ENCODE measurements at regions not wholly inside any gene's neighbourhood (a gene's known extent, or its start where the extent isn't known, plus 50 kb on each side); places are given as distances from the start of the nearest gene placed in this dataset.
"Not testable (repeated sequence)": the region's sequence is repeated elsewhere in the genome, so short reads cannot be mapped to it uniquely, and the experiment has no call there.

- DNase-seq (ENCODE audit: low spot score): no peak
Measured at GRCh38 chr18:10354241-10354811, 100.1 kb upstream of the APCDD1 start.

DNA sequence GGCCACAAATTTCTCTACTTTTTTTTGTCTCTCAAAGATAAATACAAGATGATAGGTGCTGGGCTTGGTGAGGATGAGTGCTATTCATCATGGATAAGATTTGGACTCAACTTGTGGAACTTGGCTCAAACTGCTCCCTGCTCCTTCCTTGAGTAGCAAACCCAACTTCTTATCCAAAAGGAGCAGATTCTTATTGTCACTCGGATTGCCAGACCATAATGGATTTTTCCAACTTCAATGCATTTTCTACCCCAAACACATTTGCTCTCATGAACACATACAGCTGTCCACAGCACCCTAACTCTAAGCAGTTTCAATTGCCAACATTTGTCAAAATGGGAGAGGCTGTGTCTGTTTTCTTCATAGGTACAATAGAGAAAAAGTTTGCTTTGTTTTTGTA is 99.5 kb upstream of the APCDD1 start:
- no peak for DNase-seq (ENCODE audit: low spot score)

DNA sequence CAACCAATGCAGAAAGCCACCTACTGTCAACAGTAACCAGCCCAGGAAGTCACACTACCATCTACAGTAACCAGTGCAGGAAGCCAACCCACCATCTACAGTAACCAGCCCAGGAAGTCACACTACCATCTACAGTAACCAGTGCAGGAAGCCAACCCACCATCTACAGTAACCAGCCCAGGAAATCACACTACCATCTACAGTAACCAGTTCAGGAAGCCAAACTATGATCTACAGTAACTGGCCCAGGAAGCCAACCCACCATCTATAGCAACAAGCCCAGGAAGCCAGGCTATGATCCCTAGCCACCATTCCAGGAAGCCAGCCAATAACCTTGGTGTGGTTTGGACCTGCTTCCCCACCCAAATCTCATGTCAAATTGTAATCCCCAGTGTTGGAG is 97.4 kb upstream of the APCDD1 start:
- DNase-seq (ENCODE audit: low spot score): not testable (repeated sequence)

GRCh38 chr18:10361660-10362059 is 92.8 kb upstream of the APCDD1 start:
- DNase-seq (ENCODE audit: low spot score): no peak

DNA sequence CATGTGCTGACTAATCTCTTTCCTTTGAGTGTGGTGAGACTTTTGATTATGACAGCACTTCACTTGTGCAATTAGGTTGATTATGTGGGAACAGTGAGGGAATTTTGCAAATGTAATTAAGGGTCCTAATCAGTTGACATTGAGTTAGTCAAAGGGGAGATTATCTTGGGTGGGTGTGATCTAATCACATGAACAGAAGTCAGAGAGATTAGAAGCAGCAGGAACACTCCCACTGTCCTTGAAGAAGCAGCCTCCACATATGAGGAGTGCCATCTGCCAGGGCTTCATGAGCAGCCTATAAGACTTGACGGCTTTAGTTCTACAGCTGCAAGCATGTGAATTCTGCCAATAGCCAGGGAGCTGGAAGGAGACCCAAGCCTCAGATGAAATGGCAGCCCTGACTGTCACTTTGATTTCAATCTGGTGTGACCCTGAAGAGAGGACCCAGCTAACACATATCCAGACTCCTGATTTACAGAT is 89.4 kb upstream of the APCDD1 start:
- no peak for DNase-seq (ENCODE audit: low spot score)

- DNase-seq (ENCODE audit: low spot score): no peak
Measured at GRCh38 chr18:10365901-10366300, 88.5 kb upstream of the APCDD1 start.

DNA sequence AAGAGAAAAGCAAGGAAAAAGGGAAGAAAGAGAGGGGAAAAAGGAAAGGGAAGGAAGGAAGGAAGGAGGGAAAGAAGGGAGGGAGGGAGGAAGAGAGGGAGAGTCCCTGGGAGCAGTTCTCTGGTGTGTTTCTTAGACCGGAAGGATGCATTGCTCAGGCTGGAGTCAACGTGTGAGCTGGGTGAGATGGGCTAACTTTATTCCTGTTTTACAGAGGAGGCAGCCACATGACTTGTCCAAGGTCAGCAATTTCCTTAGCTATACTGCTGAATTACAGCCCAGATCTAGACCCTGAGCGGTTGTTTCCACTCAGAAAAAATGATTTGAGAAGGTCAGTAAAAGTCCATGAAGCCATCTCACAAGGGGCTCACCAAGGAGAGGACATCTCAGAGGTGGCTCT is 86.6 kb upstream of the APCDD1 start:
- DNase-seq (ENCODE audit: low spot score): peak; percentile 9

GRCh38 chr18:10368456-10369453 is 85.7 kb upstream of the APCDD1 start:
- DNase-seq (ENCODE audit: low spot score): no peak

DNA sequence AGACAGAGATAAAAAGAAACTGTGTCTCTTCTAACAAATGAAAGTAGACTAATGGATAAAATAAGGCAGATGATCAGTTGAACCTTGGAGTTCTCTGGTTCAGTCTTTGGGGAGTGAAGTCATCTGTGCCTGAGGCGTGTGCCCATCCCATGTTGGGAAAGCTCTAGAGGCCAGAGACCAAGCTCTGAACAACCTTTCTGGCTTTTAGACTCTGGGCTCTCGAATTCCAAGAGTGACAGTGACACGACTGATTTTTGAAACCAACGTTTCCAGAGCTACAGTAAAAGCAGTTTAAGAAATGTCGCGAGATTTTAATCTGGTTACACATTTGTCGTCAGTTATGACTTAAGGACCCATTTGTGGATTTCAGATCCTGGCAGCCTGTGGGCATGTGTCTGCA is 83.7 kb upstream of the APCDD1 start:
- DNase-seq (ENCODE audit: low spot score): no peak

DNA sequence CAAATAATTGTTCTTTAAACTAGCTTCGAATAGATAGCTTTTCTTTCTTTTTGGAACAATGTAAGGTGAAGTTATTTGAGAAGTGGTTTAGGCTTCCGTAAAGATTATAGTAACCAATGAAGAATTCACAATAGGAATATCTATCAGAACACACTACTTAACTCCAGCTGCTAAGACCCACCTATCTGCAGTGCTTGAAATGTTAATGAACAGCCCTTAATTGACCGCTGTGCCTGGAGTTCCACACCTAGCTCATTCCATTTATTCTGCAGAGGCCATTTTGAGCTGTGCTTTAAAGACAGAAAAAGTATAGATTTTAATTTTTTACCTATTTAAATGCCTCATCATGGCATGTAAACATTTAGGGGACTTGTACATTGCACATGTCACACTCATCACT is 83.3 kb upstream of the APCDD1 start:
- DNase-seq (ENCODE audit: low spot score): no peak

GRCh38 chr18:10374195-10374594 is 80.2 kb upstream of the APCDD1 start:
- no peak for DNase-seq (ENCODE audit: low spot score)

DNA sequence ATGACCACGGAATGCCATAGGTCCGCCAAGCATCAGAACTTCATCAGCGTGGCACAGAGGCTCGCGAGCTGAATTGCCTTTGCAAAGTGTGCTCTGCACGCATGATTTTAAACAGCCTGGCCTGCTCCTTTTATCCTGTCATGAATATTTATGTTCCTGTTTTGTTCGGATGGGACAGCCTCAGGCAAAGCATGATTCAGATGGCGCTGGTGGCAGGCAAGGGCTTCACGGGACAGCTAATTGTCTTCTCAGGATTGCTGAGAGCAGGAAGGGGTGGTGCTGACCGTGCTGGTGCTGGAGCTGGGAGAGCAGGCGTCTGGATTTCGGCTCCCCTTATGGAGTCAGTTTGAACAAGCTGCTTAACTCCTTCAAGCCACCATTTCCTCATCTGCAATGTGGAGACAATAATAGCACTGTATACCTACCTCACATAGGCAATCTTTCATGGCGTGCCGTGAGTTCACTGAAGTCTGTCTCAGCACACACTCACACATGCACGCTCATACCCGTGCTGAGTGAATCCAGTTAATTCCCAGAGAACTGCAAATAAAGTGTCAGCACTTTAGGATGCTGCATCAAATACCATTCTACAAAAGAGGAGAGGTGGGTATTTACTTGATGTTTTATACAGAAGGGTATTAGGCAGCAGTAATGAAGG is 79.7 kb upstream of the APCDD1 start:
- no peak for DNase-seq (ENCODE audit: low spot score)

- no peak for DNase-seq (ENCODE audit: low spot score)
Measured at GRCh38 chr18:10376731-10377130, 77.7 kb upstream of the APCDD1 start.

DNA sequence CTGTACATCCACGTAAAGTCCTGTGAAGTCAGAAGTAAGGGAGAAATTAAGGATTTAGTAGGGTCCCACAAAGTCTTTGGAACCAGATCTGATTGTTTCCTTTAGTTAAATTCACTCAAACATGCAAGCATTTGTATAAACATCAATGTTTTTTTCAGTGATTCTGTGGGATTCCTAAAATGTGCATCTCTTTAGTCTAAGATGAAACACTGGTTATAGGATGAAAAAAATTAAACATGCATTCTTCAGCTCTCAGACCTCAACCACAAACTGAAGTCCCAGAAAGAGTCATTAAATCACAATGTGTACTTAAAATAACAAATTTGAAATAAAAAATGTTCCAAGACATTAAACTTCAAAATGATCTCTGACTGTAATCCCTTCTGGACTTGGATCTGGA is 76.5 kb upstream of the APCDD1 start:
- no peak for DNase-seq (ENCODE audit: low spot score)

- peak; percentile 86 for DNase-seq (ENCODE audit: low spot score)
Measured at GRCh38 chr18:10378688-10379420, 75.6 kb upstream of the APCDD1 start.

GRCh38 chr18:10379522-10379921 is 74.9 kb upstream of the APCDD1 start:
- peak; percentile 71 for DNase-seq (ENCODE audit: low spot score)

DNA sequence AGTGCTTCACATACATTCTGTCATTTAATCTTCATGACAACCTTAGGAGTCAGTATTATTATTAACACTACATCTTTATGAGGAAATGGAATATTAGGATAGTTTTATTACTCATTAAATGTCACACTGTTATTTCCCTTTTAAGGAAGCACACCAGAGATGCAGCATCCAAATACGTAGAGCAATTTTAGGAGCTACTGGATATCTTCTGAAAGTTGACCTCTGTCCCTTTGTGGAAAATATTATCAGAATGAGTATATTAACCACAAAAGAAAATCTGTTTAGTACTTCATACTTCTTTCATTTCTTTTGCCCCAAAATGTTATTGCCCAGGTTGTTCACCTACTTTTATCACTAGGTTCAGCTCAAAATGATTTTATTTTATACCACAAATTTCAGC is 72.9 kb upstream of the APCDD1 start:
- no peak for DNase-seq (ENCODE audit: low spot score)

- no peak for DNase-seq (ENCODE audit: low spot score)
Measured at GRCh38 chr18:10381951-10382350, 72.5 kb upstream of the APCDD1 start.

GRCh38 chr18:10386049-10386448 is 68.4 kb upstream of the APCDD1 start:
- DNase-seq (ENCODE audit: low spot score): no peak

GRCh38 chr18:10386956-10387355 is 67.5 kb upstream of the APCDD1 start:
- DNase-seq (ENCODE audit: low spot score): no peak

DNA sequence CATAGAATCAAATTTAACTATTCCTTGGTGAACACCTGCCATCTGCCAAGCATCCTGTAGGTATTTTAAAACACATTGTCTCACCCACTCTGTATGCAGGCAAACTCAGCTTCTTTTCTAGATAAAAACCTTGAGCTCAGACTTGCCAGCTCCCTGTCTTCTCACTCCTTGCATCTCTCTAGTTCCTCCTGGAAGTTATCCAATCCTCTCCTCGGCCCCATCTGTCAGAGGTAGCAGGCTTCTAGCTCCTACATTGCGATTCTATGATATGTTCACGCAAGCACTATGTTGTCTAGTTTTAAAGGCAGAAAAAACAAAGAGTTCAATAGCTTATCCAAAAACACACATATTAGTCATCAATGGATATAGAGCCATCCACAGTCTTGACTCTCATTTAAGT is 67.0 kb upstream of the APCDD1 start:
- DNase-seq (ENCODE audit: low spot score): no peak

DNA sequence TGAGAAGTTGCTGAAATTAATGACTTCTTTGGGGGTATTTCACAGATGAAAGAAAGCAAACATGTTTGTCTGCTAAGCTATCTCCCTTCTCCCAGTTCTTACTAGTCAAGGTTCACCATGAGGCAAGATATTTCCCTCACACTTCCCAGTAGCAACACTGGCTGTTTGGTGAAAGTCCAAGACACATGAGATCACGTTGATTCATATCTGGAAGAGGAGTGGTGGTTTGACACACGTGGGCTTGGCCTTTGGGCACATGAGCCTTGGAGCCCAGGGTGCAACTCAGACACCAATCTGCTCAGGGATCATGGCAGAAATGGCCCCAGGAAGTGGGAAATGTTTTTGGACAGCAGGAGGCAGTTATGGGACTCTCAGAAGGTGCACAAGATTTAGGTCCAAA is 66.1 kb upstream of the APCDD1 start:
- DNase-seq (ENCODE audit: low spot score): no peak

Measured in kidney capillary endothelial cell (primary cell).